PC-3 (cell line): ENCODE measurements at regions not wholly inside any gene's neighbourhood (a gene's known extent, or its start where the extent isn't known, plus 50 kb on each side); places are given as distances from the start of the nearest gene placed in this dataset.
"Not testable (repeated sequence)": the region's sequence is repeated elsewhere in the genome, so short reads cannot be mapped to it uniquely, and the experiment has no call there.

Experiments used
- EZH2 ChIP-seq: fragments of 300-600 bp; sonication (generic); IDR thresholded peaks from one replicate; pipeline ENCODE4 v1.6.1; 2017; ENCODE audit warnings: antibody characterized with exemption, mild to moderate bottlenecking, low read length; ENCODE audit not compliant: unreplicated experiment
- EZH2phosphoT487 ChIP-seq: fragments of 300-600 bp; sonication (generic); IDR thresholded peaks from 2 replicates; pipeline ENCODE4 v1.6.1; 2018; ENCODE audit warnings: mild to moderate bottlenecking, antibody characterized with exemption, low read length, borderline replicate concordance
- TF ChIP-seq, protein P1 (sequence below): fragments of 300-600 bp; sonication (generic); conservative IDR thresholded peaks from 2 replicates; pipeline ENCODE4 v1.5.1; 2017; ENCODE audit warnings: antibody characterized with exemption, low read depth, mild to moderate bottlenecking, low read length

DNA sequence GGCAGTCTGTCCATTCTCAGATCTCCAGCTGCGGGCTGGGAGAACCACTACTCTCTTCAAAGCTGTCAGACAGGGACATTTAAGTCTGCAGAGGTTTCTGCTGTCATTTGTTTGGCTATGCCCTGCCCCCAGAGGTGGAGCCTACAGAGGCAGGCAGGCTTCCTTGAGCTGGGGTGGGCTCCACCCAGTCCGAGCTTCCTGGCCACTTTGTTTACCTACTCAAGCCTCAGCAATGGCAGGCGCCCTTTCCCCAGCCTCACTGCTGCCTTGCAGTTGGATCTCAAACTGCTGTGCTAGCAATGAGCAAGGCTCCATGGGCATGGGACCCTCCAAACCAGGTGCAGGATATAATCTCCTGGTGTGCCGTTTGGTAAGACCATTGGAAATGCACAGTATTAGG, 1154.5 kb upstream of the ACO1 start:
- TF ChIP-seq, protein P1, sequence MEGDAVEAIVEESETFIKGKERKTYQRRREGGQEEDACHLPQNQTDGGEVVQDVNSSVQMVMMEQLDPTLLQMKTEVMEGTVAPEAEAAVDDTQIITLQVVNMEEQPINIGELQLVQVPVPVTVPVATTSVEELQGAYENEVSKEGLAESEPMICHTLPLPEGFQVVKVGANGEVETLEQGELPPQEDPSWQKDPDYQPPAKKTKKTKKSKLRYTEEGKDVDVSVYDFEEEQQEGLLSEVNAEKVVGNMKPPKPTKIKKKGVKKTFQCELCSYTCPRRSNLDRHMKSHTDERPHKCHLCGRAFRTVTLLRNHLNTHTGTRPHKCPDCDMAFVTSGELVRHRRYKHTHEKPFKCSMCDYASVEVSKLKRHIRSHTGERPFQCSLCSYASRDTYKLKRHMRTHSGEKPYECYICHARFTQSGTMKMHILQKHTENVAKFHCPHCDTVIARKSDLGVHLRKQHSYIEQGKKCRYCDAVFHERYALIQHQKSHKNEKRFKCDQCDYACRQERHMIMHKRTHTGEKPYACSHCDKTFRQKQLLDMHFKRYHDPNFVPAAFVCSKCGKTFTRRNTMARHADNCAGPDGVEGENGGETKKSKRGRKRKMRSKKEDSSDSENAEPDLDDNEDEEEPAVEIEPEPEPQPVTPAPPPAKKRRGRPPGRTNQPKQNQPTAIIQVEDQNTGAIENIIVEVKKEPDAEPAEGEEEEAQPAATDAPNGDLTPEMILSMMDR: not testable (repeated sequence)
- not testable (repeated sequence) for TF ChIP-seq EZH2, EZH2phosphoT487
